Endodermal cell (in vitro differentiated cells): ENCODE measurements at regions not wholly inside any gene's neighbourhood (a gene's known extent, or its start where the extent isn't known, plus 50 kb on each side); places are given as distances from the start of the nearest gene placed in this dataset.

ENCODE experiments used
- DNase-seq: peaks from one replicate; pipeline ENCODE4 v3.0.0-alpha.2; 2017
- H3K27ac ChIP-seq: 2 replicates; pipeline ENCODE4 v1.5.1; 2013; ENCODE audit warnings: mild to moderate bottlenecking, low read depth, low read length, moderate library complexity
- H3K27me3 ChIP-seq: 2 replicates; pipeline ENCODE4 v1.6.1; 2013; ENCODE audit warnings: mild to moderate bottlenecking, low read length, moderate library complexity; ENCODE audit not compliant: insufficient read depth, control insufficient read depth, poor library complexity, severe bottlenecking
- H3K36me3 ChIP-seq: 2 replicates; pipeline ENCODE4 v1.7.0; 2013; ENCODE audit warnings: mild to moderate bottlenecking, low read length, moderate library complexity; ENCODE audit not compliant: control insufficient read depth, insufficient read depth
- H3K4me1 ChIP-seq: one replicate; pipeline ENCODE4 v1.7.0; 2013; ENCODE audit warnings: low read length; ENCODE audit not compliant: control insufficient read depth, insufficient read depth
- H3K4me3 ChIP-seq: 2 replicates; pipeline ENCODE4 v1.5.1; 2013; ENCODE audit warnings: mild to moderate bottlenecking, low read length, moderate library complexity
- H3K9ac ChIP-seq: 2 replicates; pipeline ENCODE4 v1.6.1; 2013; ENCODE audit warnings: mild to moderate bottlenecking, low read length, moderate library complexity; ENCODE audit not compliant: poor library complexity, severe bottlenecking; ENCODE audit errors: extremely low read depth
- H3K9me3 ChIP-seq: 2 replicates; pipeline ENCODE4 v1.6.1; 2013; ENCODE audit warnings: mild to moderate bottlenecking, low read length, moderate library complexity; ENCODE audit not compliant: control insufficient read depth
- H3K27ac Mint-ChIP-seq: 2 replicates; pipeline ENCODE4 v1.8.0; 2020; ENCODE audit warnings: mixed read lengths
- H3K27me3 Mint-ChIP-seq: 2 replicates; pipeline ENCODE4 v1.8.0; 2021; ENCODE audit warnings: mild to moderate bottlenecking, mixed read lengths; ENCODE audit not compliant: insufficient read depth
- H3K36me3 Mint-ChIP-seq: 2 replicates; pipeline ENCODE4 v1.8.0; 2020; ENCODE audit warnings: low read depth, mixed read lengths
- H3K4me1 Mint-ChIP-seq: 2 replicates; pipeline ENCODE4 v1.8.0; 2020; ENCODE audit warnings: mixed read lengths
- H3K4me3 Mint-ChIP-seq: 2 replicates; pipeline ENCODE4 v1.8.0; 2020; ENCODE audit warnings: mild to moderate bottlenecking, moderate library complexity, mixed read lengths
- H3K9me3 Mint-ChIP-seq: 2 replicates; pipeline ENCODE4 v1.8.0; 2020; ENCODE audit warnings: mild to moderate bottlenecking, mixed read lengths
- CTCF ChIP-seq: fragments of 200-600 bp; sonication (generic); conservative IDR thresholded peaks from 2 replicates; pipeline ENCODE4 v1.5.0; 2021; ENCODE audit warnings: antibody characterized with exemption, mild to moderate bottlenecking
- WGBS, 2 experiments: methylation state at CpG; one replicate each; pipeline versions ENCODE4 v1.1.5 to v1.1.7; 2013; ENCODE audit warnings: missing lambda C conversion rate in 2 of 2, mixed read lengths in 1 of 2; ENCODE audit not compliant: insufficient coverage in 1 of 2, insufficient read length in 1 of 2; 5-methylcytosine and 5-hydroxymethylcytosine counted together

DNA sequence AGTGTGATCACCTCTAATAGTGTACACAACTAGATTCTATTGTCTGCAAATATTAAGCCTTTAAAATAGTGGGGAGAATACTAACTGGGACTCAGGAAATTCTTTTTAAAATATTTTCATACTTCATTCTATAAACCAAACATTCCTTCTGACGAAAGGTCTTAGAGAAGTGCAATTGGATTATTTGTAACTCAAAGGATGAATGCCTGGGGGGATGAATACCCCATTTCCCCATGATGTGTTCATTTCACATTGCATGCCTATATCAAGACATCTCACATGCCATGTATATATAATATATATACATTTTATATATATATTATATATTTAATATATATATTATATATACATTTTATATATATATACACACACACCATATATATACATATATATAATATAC, 189.9 kb downstream of the VGLL3 start:
- H3K4me1 Mint-ChIP-seq = peaks cover 1% of the 10 kb centered on the region
- H3K9ac ChIP-seq = no peak overlapping the region
- WGBS, 2 experiments = 100% methylated on average over 1 of the region's 1 CpG; no CpG with 5 or more reads in 1 of the 2 experiments
- H3K36me3 ChIP-seq = no peaks in the 10 kb centered on the region
- H3K27ac Mint-ChIP-seq = no peak overlapping the region
- no peaks in the 10 kb centered on the region for H3K4me1 ChIP-seq
- no peaks in the 10 kb centered on the region for H3K36me3 Mint-ChIP-seq
- no peaks in the 10 kb centered on the region for H3K27me3 Mint-ChIP-seq
- no peak overlapping the region for H3K4me3 ChIP-seq
- no peak for DNase-seq
- TF ChIP-seq CTCF = no peak
- H3K27me3 ChIP-seq = no peaks in the 10 kb centered on the region
- H3K9me3 Mint-ChIP-seq = no peaks in the 10 kb centered on the region
- no peaks in the 10 kb centered on the region for H3K9me3 ChIP-seq
- no peak overlapping the region for H3K4me3 Mint-ChIP-seq
- no peak overlapping the region for H3K27ac ChIP-seq

DNA sequence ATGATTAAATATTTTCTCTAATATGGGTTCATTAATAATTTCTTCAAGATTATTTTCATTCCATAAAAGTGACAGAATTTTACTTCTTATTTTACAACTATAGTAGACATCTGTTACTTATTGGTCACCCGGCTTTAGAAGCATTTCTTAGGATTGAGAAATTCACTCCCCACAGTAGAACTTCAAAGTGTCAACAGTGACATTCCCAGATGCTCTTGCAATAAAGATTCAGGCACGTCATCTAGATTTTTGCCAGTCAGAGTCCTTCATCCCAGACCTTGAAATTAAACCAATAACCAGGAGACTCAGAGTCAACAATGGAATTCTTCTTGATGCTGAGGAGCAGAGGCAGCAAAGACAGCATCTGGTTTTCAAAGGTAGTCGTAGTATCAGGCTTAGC, 190.8 kb downstream of the VGLL3 start:
- 77 to 88% methylated on average over 2 to 3 of the region's 3 CpGs for WGBS, 2 experiments
- Histone ChIP-seq H3K36me3 (no peaks in the 10 kb centered on the region), H3K9ac (no peak overlapping the region), H3K27ac (no peak overlapping the region), H3K4me3 (no peak overlapping the region), H3K4me1 (no peaks in the 10 kb centered on the region), H3K27me3 (no peaks in the 10 kb centered on the region), H3K9me3 (no peaks in the 10 kb centered on the region)
- Mint-ChIP-seq H3K27ac (no peak overlapping the region), H3K9me3 (no peaks in the 10 kb centered on the region), H3K4me3 (no peak overlapping the region), H3K4me1 (no peaks in the 10 kb centered on the region), H3K36me3 (no peaks in the 10 kb centered on the region), H3K27me3 (no peaks in the 10 kb centered on the region)
- no peak for DNase-seq
- TF ChIP-seq CTCF = no peak

DNA sequence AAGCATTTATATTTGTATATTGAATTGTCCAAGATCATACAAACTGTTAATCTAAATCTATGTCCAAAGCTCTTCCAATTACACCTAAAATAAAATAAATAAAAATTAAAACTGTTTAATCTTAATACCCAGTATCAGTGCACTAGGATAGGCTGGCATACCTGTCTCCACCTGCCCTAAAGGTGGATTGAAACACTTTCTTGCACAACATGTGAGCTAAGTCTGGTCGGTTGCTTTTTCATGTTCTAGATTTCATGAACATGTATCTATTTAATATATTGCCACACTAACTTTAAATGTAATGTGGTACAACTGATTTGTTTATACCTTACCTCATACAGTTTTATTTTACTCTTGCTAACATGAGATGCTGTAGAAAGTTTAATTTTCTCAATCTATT, 193.0 kb downstream of the VGLL3 start:
- WGBS, 2 experiments = no CpG with 5 or more reads among the region's 1 CpG
- Mint-ChIP-seq H3K9me3 (no peaks in the 10 kb centered on the region), H3K36me3 (no peaks in the 10 kb centered on the region), H3K4me3 (no peak overlapping the region), H3K4me1 (no peaks in the 10 kb centered on the region), H3K27ac (no peak overlapping the region), H3K27me3 (no peaks in the 10 kb centered on the region)
- H3K36me3 ChIP-seq = no peaks in the 10 kb centered on the region
- DNase-seq = no peak
- H3K9me3 ChIP-seq = no peaks in the 10 kb centered on the region
- no peak overlapping the region for H3K9ac ChIP-seq
- no peak overlapping the region for H3K4me3 ChIP-seq
- no peaks in the 10 kb centered on the region for H3K27me3 ChIP-seq
- H3K4me1 ChIP-seq = no peaks in the 10 kb centered on the region
- no peak overlapping the region for H3K27ac ChIP-seq
- no peak for TF ChIP-seq CTCF
